Trophoblast cell (in vitro differentiated cells and primary cell): ENCODE measurements at regions not wholly inside any gene's neighbourhood (a gene's known extent, or its start where the extent isn't known, plus 50 kb on each side); places are given as distances from the start of the nearest gene placed in this dataset.

ENCODE experiments used
- DNase-seq, 2 donors: peaks; one replicate each; pipeline ENCODE4 v3.0.0-alpha.2; 2016
- H2AFZ ChIP-seq: 2 replicates; pipeline ENCODE4 v1.6.1; 2013; ENCODE audit warnings: low read length, moderate library complexity, mild to moderate bottlenecking; ENCODE audit not compliant: insufficient read depth, poor library complexity
- H2AK5ac ChIP-seq: 2 replicates; pipeline ENCODE4 v1.6.1; 2013; ENCODE audit warnings: mild to moderate bottlenecking, low read length
- H2BK120ac ChIP-seq: 2 replicates; pipeline ENCODE4 v1.6.1; 2013; ENCODE audit warnings: low read length, mild to moderate bottlenecking, moderate library complexity; ENCODE audit not compliant: insufficient read depth, poor library complexity
- H2BK12ac ChIP-seq: 2 replicates; pipeline ENCODE4 v1.6.1; 2013; ENCODE audit warnings: mild to moderate bottlenecking, low read length, moderate library complexity
- H2BK5ac ChIP-seq: 2 replicates; pipeline ENCODE4 v1.6.1; 2013; ENCODE audit warnings: low read length, low read depth, moderate library complexity, mild to moderate bottlenecking; ENCODE audit not compliant: poor library complexity
- H3K14ac ChIP-seq: 2 replicates; pipeline ENCODE4 v1.6.1; 2013; ENCODE audit warnings: mild to moderate bottlenecking, low read length
- H3K18ac ChIP-seq: 2 replicates; pipeline ENCODE4 v1.6.1; 2013; ENCODE audit warnings: mild to moderate bottlenecking, low read length
- H3K23ac ChIP-seq: 2 replicates; pipeline ENCODE4 v1.6.1; 2013; ENCODE audit warnings: low read length
- H3K27ac ChIP-seq: 2 replicates; pipeline ENCODE4 v1.5.1; 2013; ENCODE audit warnings: low read depth, mild to moderate bottlenecking, inconsistent platforms, low read length, moderate library complexity
- H3K27me3 ChIP-seq: 2 replicates; pipeline ENCODE4 v1.6.1; 2013; ENCODE audit warnings: inconsistent platforms, mild to moderate bottlenecking, low read length, moderate library complexity; ENCODE audit not compliant: insufficient read depth
- H3K36me3 ChIP-seq, 2 experiments: 1 replicate in 1 of 2; 2 replicates in 1 of 2; pipeline ENCODE4 v1.6.1; 2013; ENCODE audit warnings: low read length in 2 of 2, mild to moderate bottlenecking in 2 of 2, moderate library complexity in 1 of 2; ENCODE audit not compliant: insufficient read depth in 2 of 2, control insufficient read depth in 1 of 2
- H3K4ac ChIP-seq: 2 replicates; pipeline ENCODE4 v1.6.1; 2013; ENCODE audit warnings: low read depth, mild to moderate bottlenecking, low read length, moderate library complexity
- H3K4me1 ChIP-seq, 2 experiments: 1 replicate in 1 of 2; 2 replicates in 1 of 2; pipeline ENCODE4 v1.6.1; 2013; ENCODE audit warnings: low read length in 2 of 2, mild to moderate bottlenecking in 2 of 2, moderate library complexity in 1 of 2; ENCODE audit not compliant: insufficient read depth in 2 of 2, control insufficient read depth in 1 of 2
- H3K4me2 ChIP-seq: 2 replicates; pipeline ENCODE4 v1.6.1; 2013; ENCODE audit warnings: inconsistent platforms, mild to moderate bottlenecking, low read length, moderate library complexity
- H3K4me3 ChIP-seq: 2 replicates; pipeline ENCODE4 v1.5.1; 2013; ENCODE audit warnings: mild to moderate bottlenecking, low read depth, low read length, inconsistent platforms
- H3K79me1 ChIP-seq: one replicate; pipeline ENCODE4 v1.6.1; 2013; ENCODE audit warnings: low read length
- H3K79me2 ChIP-seq: 2 replicates; pipeline ENCODE4 v1.6.1; 2013; ENCODE audit warnings: low read length, mild to moderate bottlenecking; ENCODE audit not compliant: control insufficient read depth, insufficient read depth, poor library complexity
- H3K9ac ChIP-seq: 2 replicates; pipeline ENCODE4 v1.6.1; 2013; ENCODE audit warnings: mild to moderate bottlenecking, low read length
- H3K9me3 ChIP-seq: 2 replicates; pipeline ENCODE4 v1.6.1; 2013; ENCODE audit warnings: low read depth, mild to moderate bottlenecking, control low read depth, inconsistent platforms, low read length; ENCODE audit not compliant: insufficient read depth
- H4K12ac ChIP-seq: 2 replicates; pipeline ENCODE4 v1.6.1; 2013; ENCODE audit warnings: low read depth, mild to moderate bottlenecking, low read length, moderate library complexity
- H4K8ac ChIP-seq: 2 replicates; pipeline ENCODE4 v1.6.1; 2013; ENCODE audit warnings: low read depth, mild to moderate bottlenecking, low read length, moderate library complexity
- H4K91ac ChIP-seq: one replicate; pipeline ENCODE4 v1.6.1; 2013; ENCODE audit warnings: low read depth, mild to moderate bottlenecking, low read length, moderate library complexity
- WGBS: extraction: QIAGEN DNeasy Blood & Tissue Kit; methylation state at CpG from one replicate; pipeline ENCODE4 v1.1.7; 2013; ENCODE audit warnings: missing lambda C conversion rate; ENCODE audit not compliant: insufficient read length, insufficient coverage; ENCODE audit errors: extremely low coverage; 5-methylcytosine and 5-hydroxymethylcytosine counted together

DNA sequence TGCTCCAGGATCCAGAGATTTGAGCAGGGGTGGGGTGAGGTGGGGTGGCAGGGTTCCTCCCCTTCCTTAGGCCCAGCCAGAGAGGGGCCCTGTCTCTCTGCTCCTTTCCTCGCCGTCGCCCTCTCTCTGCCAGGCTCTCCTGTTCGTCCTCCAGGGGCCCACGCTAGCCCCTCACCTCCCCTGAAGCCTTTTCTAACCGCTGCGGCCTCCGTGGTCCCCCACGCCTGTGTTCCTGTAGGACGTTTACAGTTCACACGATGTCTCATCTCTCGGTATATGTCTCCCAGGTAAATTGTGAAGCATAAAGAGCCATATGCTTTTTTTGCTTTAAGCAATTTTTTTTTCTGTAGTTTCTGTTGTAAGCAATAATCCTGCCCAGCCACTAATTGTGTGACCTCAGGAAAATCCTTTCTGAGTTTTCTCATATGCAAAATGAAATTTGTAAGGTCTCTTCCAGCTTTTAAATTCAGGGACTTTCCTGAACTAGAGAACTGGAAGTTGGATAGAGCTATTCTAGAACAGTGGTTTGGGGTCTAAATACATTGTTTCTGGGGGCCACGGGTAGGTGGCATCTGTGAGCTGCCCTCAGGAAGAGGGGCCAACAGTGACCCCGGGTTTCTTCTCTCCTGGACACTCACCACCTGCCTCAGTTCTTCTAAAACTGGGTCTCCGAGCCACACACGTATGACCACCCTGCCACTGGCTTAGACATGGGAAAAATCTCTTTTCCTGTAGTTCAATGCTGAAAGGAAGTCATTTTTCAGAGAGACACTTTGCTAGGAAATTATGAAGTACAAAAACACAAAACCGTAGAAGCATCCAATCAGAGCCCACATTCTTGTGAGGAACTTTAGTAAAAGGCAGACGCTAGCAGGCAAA lies 50.2 kb upstream of the ZNF366 start:
- Histone ChIP-seq H3K4ac (peak overlapping the region; percentile 8), H4K91ac (peak overlapping the region; percentile 68), H3K36me3 (no peaks in the 10 kb centered on the region), H4K12ac (peak overlapping the region; percentile 66), H2BK12ac (peak overlapping the region; percentile 58), H3K14ac (peak overlapping the region; percentile 37), H2BK5ac (peak overlapping the region; percentile 55), H2BK120ac (peak overlapping the region; percentile 57), H3K79me1 (peaks cover 19% of the 10 kb centered on the region), H3K4me2 (peak overlapping the region; percentile 72), H3K4me3 (no peak overlapping the region), H3K27ac (peak overlapping the region; percentile 2), H3K4me1 (peaks cover 4 to 15% of the 10 kb centered on the region in 2 experiments), H3K9me3 (no peaks in the 10 kb centered on the region), H4K8ac (peak overlapping the region; percentile 79), H2AK5ac (peak overlapping the region; percentile 36), H3K79me2 (peaks cover 4% of the 10 kb centered on the region), H3K9ac (no peak overlapping the region), H2AFZ (peak overlapping the region; percentile 58), H3K23ac (no peak overlapping the region), H3K27me3 (no peaks in the 10 kb centered on the region), H3K18ac (peak overlapping the region; percentile 11)
- DNase-seq, result no peak
- WGBS, result no CpG with 5 or more reads among the region's 18 CpGs
